DND-41 (cell line): ENCODE measurements at regions not wholly inside any gene's neighbourhood (a gene's known extent, or its start where the extent isn't known, plus 50 kb on each side); places are given as distances from the start of the nearest gene placed in this dataset.

Experiments used
- ATAC-seq: fragments of 200-7000 bp; cut with Tn5 transposase; 3 replicates; pipeline ENCODE4 v1.9.1; 2021; ENCODE audit warnings: low read depth; ENCODE audit not compliant: insufficient read depth
- DNase-seq: peaks from one replicate; pipeline ENCODE4 v3.0.0-alpha.2; 2020
- H2AFZ ChIP-seq: 2 replicates; pipeline ENCODE4 v1.6.0; 2012; ENCODE audit warnings: low read depth, low read length
- H3K27ac ChIP-seq: 2 replicates; pipeline ENCODE4 v1.5.1; 2012; ENCODE audit warnings: low read length, inconsistent platforms
- H3K27me3 ChIP-seq: fragments of 200-600 bp; sonication (generic); 2 replicates; pipeline ENCODE4 v1.6.0; 2012; ENCODE audit warnings: low read length, mild to moderate bottlenecking, inconsistent platforms; ENCODE audit not compliant: insufficient read depth, poor library complexity
- H3K36me3 ChIP-seq: 2 replicates; pipeline ENCODE4 v1.5.1; 2012; ENCODE audit warnings: low read length, inconsistent platforms; ENCODE audit not compliant: insufficient read depth
- H3K4me1 ChIP-seq: 2 replicates; pipeline ENCODE4 v1.5.1; 2012; ENCODE audit warnings: mild to moderate bottlenecking, low read length; ENCODE audit not compliant: insufficient read depth
- H3K4me2 ChIP-seq: 2 replicates; pipeline ENCODE4 v1.6.0; 2012; ENCODE audit warnings: mild to moderate bottlenecking, moderate library complexity, low read length, inconsistent platforms; ENCODE audit not compliant: insufficient read depth
- H3K4me3 ChIP-seq, 2 experiments: fragments of 200-600 bp in 1 of 2; shearing (Covaris generic) in 1 of 2; 2 replicates each; pipeline ENCODE4 v1.5.1; 2012 to 2016; ENCODE audit warnings: inconsistent platforms in 2 of 2, low read length in 2 of 2, mild to moderate bottlenecking in 2 of 2, low read depth in 1 of 2, moderate library complexity in 1 of 2
- H3K79me2 ChIP-seq: 2 replicates; pipeline ENCODE4 v1.6.0; 2012; ENCODE audit warnings: low read length, inconsistent platforms; ENCODE audit not compliant: insufficient read depth
- H3K9ac ChIP-seq: 2 replicates; pipeline ENCODE4 v1.6.0; 2012; ENCODE audit warnings: low read depth, mild to moderate bottlenecking, inconsistent platforms, low read length, moderate library complexity
- H3K9me3 ChIP-seq: 2 replicates; pipeline ENCODE4 v1.5.1; 2012; ENCODE audit warnings: low read length, moderate library complexity, mild to moderate bottlenecking, inconsistent platforms; ENCODE audit not compliant: insufficient read depth, severe bottlenecking
- H4K20me1 ChIP-seq: 2 replicates; pipeline ENCODE4 v1.6.0; 2012; ENCODE audit warnings: low read length; ENCODE audit not compliant: insufficient read depth
- CTCF ChIP-seq: IDR thresholded peaks from 2 replicates; pipeline ENCODE4 v1.5.1; 2012; ENCODE audit warnings: borderline replicate concordance, low read length, moderate library complexity, mild to moderate bottlenecking; ENCODE audit not compliant: poor library complexity, severe bottlenecking; ENCODE audit errors: extremely low read depth
- EZH2 ChIP-seq: IDR thresholded peaks from 3 replicates; pipeline ENCODE4 v1.6.1; 2012; ENCODE audit warnings: borderline replicate concordance, low read depth, mild to moderate bottlenecking, moderate library complexity, low read length, inconsistent platforms; ENCODE audit not compliant: severe bottlenecking

DNA sequence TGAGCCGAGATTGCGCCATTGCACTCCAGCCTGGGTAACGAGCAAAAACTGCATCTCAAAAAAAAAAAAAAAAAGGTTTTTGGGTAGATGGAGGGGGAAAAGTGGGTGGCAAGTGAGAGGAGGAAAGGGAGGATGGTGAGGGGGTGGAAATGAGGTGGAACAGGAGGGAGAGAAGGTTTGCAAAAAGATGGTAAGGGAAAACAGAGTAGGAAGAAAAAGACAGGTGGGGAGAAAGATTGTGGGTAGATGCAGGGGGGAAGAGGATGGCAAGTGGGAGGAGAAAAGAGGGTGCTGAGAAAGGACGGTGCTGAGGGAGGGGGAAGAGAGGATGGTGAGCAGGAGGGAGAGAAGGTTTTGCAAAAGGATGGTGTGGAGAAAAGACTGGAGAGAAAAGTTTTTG lies 57.8 kb upstream of the C1QTNF9B start:
- Histone ChIP-seq H2AFZ (no peak overlapping the region), H3K27me3 (peaks cover 3% of the 10 kb centered on the region), H3K9me3 (no peaks in the 10 kb centered on the region), H3K4me1 (no peaks in the 10 kb centered on the region), H3K36me3 (no peaks in the 10 kb centered on the region), H3K27ac (no peak overlapping the region), H3K9ac (no peak overlapping the region), H3K79me2 (no peaks in the 10 kb centered on the region), H4K20me1 (no peaks in the 10 kb centered on the region), H3K4me3 (no peak overlapping the region), H3K4me2 (no peak overlapping the region)
- DNase-seq (no peak), ATAC-seq (no peak)
- TF ChIP-seq CTCF (no peak), EZH2 (no peak)

DNA sequence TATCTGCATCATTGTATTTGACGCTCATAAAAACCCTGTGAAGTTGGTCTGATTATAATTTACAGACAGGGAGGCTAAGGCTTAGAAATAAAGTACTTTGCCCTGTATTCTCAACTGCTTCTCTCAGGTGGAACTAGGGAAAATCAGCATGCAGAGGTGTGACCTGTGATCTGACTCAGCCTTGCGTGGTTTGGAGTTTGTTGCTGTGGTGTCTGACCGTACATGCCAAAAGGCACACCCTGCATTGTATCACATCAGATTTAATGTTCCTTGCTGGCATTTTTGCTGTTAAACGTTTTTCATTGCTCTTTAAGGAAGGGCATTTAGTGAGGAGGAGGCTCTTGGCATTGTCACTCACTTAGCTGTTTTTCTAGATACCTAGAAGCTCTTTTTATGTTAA lies 58.8 kb upstream of the C1QTNF9B start:
- Histone ChIP-seq H3K79me2 (no peaks in the 10 kb centered on the region), H3K27me3 (peaks cover 3% of the 10 kb centered on the region), H3K9ac (no peak overlapping the region), H3K4me3 (no peak overlapping the region), H4K20me1 (no peaks in the 10 kb centered on the region), H3K9me3 (no peaks in the 10 kb centered on the region), H3K27ac (no peak overlapping the region), H3K4me2 (no peak overlapping the region), H3K36me3 (no peaks in the 10 kb centered on the region), H2AFZ (no peak overlapping the region), H3K4me1 (no peaks in the 10 kb centered on the region)
- TF ChIP-seq EZH2 (no peak), CTCF (no peak)
- no peak for DNase-seq
- no peak for ATAC-seq

DNA sequence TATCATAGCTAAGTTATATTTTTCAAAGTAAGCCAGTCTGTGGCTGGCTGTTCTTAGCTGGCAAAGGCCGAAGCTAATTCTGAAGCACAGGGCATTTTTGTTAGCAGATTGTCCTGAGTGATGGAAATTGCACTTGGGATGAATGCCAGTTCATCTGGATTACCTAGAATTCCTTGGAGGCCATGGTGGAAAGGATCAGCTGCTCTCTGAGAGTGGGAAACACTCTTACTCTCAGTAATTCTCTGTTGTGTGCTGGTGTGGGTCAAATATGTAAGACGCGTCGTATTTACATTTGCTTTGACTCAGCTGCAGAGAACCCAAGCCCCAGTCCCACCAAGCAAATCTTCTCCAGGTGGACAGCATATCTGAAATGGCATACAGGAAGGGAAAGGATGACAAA lies 60.7 kb upstream of the C1QTNF9B start:
- Histone ChIP-seq H3K4me3 (no peak overlapping the region), H3K27me3 (peaks cover 3% of the 10 kb centered on the region), H3K36me3 (no peaks in the 10 kb centered on the region), H3K9ac (no peak overlapping the region), H3K4me2 (no peak overlapping the region), H3K79me2 (no peaks in the 10 kb centered on the region), H2AFZ (no peak overlapping the region), H4K20me1 (no peaks in the 10 kb centered on the region), H3K27ac (no peak overlapping the region), H3K4me1 (no peaks in the 10 kb centered on the region), H3K9me3 (no peaks in the 10 kb centered on the region)
- TF ChIP-seq CTCF (no peak), EZH2 (no peak)
- ATAC-seq (no peak), DNase-seq (no peak)

DNA sequence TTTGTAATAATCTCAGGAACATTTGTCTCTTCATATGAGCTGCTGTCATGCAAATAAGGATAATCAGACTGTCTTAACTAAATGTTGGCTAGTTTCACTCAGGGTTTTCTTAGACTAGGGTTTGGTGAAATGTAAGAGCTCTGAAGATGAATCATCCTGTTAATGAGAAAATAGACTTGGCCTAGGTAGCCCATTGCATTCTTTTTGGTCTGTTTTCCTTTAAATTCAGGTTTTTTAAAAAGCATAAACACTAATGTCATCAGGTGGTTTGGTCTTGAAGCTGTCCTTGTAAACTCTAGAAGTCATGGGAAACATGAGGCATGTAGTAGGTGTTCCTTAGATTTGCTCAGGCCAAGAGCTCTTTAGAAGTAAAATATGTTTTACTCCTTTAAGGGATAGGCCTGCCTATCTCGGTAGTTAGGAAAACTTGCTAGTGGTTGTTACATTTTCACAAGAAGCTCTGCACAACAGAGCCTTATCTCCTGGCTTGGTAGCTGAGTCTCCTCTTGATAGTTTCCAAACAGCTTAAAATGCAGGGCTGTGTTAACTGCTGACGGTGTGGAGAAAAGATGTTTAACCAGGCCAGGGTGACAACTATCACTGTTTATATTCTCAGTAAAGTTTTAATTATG lies 62.0 kb upstream of the C1QTNF9B start:
- Histone ChIP-seq H4K20me1 (no peaks in the 10 kb centered on the region), H3K9ac (no peak overlapping the region), H3K36me3 (no peaks in the 10 kb centered on the region), H3K27me3 (peaks cover 4% of the 10 kb centered on the region), H3K9me3 (no peaks in the 10 kb centered on the region), H3K79me2 (no peaks in the 10 kb centered on the region), H3K4me2 (no peak overlapping the region), H2AFZ (no peak overlapping the region), H3K4me3 (no peak overlapping the region), H3K27ac (no peak overlapping the region), H3K4me1 (no peaks in the 10 kb centered on the region)
- DNase-seq = no peak
- ATAC-seq = no peak
- TF ChIP-seq EZH2 = no peak
- no peak for TF ChIP-seq CTCF
